HCT116 (cell line): ENCODE measurements at regions not wholly inside any gene's neighbourhood (a gene's known extent, or its start where the extent isn't known, plus 50 kb on each side); places are given as distances from the start of the nearest gene placed in this dataset.

Experiments used
- ATAC-seq: fragments of 200-7000 bp; cut with Tn5 transposase; 2 replicates; pipeline ENCODE4 v1.9.1; 2020; ENCODE audit warnings: mild to moderate bottlenecking, moderate library complexity
- BruUV-seq: library from RNA; stranded (reverse); fragments of 400-500 nt; replicated peaks from 2 replicates; lab custom pipeline; 2021; lab: Mats Ljungman, UMichigan
- CTCF ChIA-PET: fragments of 300-600 bp; sonication (Branson Sonifier 250); formaldehyde crosslinking; loops from one replicate; lab custom pipeline; 2021; ENCODE audit warnings: antibody characterized with exemption; lab: Charles Lee
- POLR2A ChIA-PET: fragments of 300-600, 350-600 bp; sonication (Branson Sonifier 250); formaldehyde crosslinking; loops from one replicate; lab custom pipeline; 2021; ENCODE audit warnings: antibody characterized with exemption; lab: Charles Lee
- RAD21 ChIA-PET, 2 experiments: fragments of 300-600 bp; sonication (Branson Sonifier 250); formaldehyde crosslinking; loops; one replicate each; lab custom pipeline; 2023; ENCODE audit warnings: low total read pairs in 2 of 2; ENCODE audit not compliant: uncharacterized antibody in 2 of 2, unreplicated experiment in 2 of 2, low non-redundant PET in 1 of 2; lab: Charles Lee
- DNase-seq: peaks from one replicate; pipeline ENCODE4 v3.0.0-alpha.2; 2010; ENCODE audit warnings: low read depth, low spot score
- H2AFZ ChIP-seq: fragments of 200-600 bp; shearing (Covaris generic), sonication (generic); 2 replicates; pipeline ENCODE4 v1.6.1; 2017; ENCODE audit warnings: low read depth, mixed run types, mixed read lengths, antibody characterized with exemption, low read length; ENCODE audit not compliant: poor library complexity, severe bottlenecking
- H3K27ac ChIP-seq: 2 replicates; pipeline ENCODE4 v1.5.1; 2012; ENCODE audit warnings: low read depth, low read length
- H3K27me3 ChIP-seq: fragments of 200-600 bp; sonication (generic); 2 replicates; pipeline ENCODE4 v1.6.1; 2016; ENCODE audit warnings: mixed run types, low read length, mixed read lengths; ENCODE audit not compliant: insufficient read depth
- H3K36me3 ChIP-seq, 2 experiments: fragments of 200-500 bp in 1 of 2; fragments of 200-600 bp in 1 of 2; sonication (Bioruptor generic) in 1 of 2; sonication (generic) in 1 of 2; 2 replicates each; pipeline versions ENCODE4 v1.5.1 to v1.6.1; 2014 to 2016; ENCODE audit warnings: low read length in 2 of 2, inconsistent platforms in 1 of 2, mixed read lengths in 1 of 2, mixed run types in 1 of 2; ENCODE audit not compliant: insufficient read depth in 2 of 2, control insufficient read depth in 1 of 2
- H3K4me1 ChIP-seq, 2 experiments: fragments of 200-600 bp in 1 of 2; sonication (generic) in 1 of 2; 2 replicates each; pipeline versions ENCODE4 v1.5.1 to v1.6.1; 2012 to 2017; ENCODE audit warnings: low read length in 2 of 2, inconsistent platforms in 1 of 2, mild to moderate bottlenecking in 1 of 2, mixed read lengths in 1 of 2, mixed run types in 1 of 2, moderate library complexity in 1 of 2; ENCODE audit not compliant: insufficient read depth in 2 of 2, control insufficient read depth in 1 of 2
- H3K4me2 ChIP-seq: fragments of 200-600 bp; sonication (generic); 2 replicates; pipeline ENCODE4 v1.6.1; 2017; ENCODE audit warnings: mixed run types, low read length, mixed read lengths
- H3K4me3 ChIP-seq, 2 experiments: fragments of 200-600 bp in 1 of 2; sonication (generic) in 1 of 2; replicated peaks in 1 of 2; 2 replicates each; pipeline ENCODE4 v1.5.1; 2011 to 2016; ENCODE audit warnings: low read length in 2 of 2, control low read depth in 1 of 2, low read depth in 1 of 2, mild to moderate bottlenecking in 1 of 2, mixed read lengths in 1 of 2, mixed run types in 1 of 2
- H3K79me2 ChIP-seq: fragments of 200-600 bp; sonication (generic); 2 replicates; pipeline ENCODE4 v1.6.1; 2017; ENCODE audit warnings: mild to moderate bottlenecking, mixed run types, low read length, moderate library complexity, mixed read lengths; ENCODE audit not compliant: insufficient read depth
- H3K9ac ChIP-seq: fragments of 200-600 bp; sonication (generic); 2 replicates; pipeline ENCODE4 v1.6.1; 2016; ENCODE audit warnings: low read length, mixed read lengths
- H3K9me2 ChIP-seq: fragments of 200-600 bp; sonication (generic), shearing (Covaris generic); 2 replicates; pipeline ENCODE4 v1.6.1; 2017; ENCODE audit warnings: mixed run types, mild to moderate bottlenecking, moderate library complexity; ENCODE audit not compliant: insufficient read depth
- H3K9me3 ChIP-seq, 2 experiments: fragments of 200-500 bp in 1 of 2; fragments of 200-600 bp in 1 of 2; sonication (Bioruptor generic) in 1 of 2; sonication (generic) in 1 of 2; 2 replicates each; pipeline ENCODE4 v1.6.1; 2014 to 2017; ENCODE audit warnings: low read length in 2 of 2, mixed read lengths in 2 of 2, inconsistent platforms in 1 of 2, low read depth in 1 of 2, mild to moderate bottlenecking in 1 of 2, mixed run types in 1 of 2, moderate library complexity in 1 of 2; ENCODE audit not compliant: control insufficient read depth in 1 of 2, insufficient read depth in 1 of 2
- H4K20me1 ChIP-seq: fragments of 200-600 bp; sonication (generic), shearing (Covaris generic); 2 replicates; pipeline ENCODE4 v1.6.1; 2017; ENCODE audit warnings: mixed run types, mild to moderate bottlenecking, moderate library complexity; ENCODE audit not compliant: insufficient read depth
- CBX3 ChIP-seq: IDR thresholded peaks from 2 replicates; pipeline ENCODE4 v1.6.1; 2012; ENCODE audit warnings: low read depth
- EGR1 ChIP-seq: IDR thresholded peaks from 2 replicates; pipeline ENCODE4 v1.6.1; 2012; ENCODE audit warnings: low read depth
- ELF1 ChIP-seq: IDR thresholded peaks from 2 replicates; pipeline ENCODE4 v1.6.1; 2012; ENCODE audit warnings: low read depth, borderline replicate concordance
- EZH2 ChIP-seq: fragments of 200-600 bp; sonication (generic); IDR thresholded peaks from 2 replicates; pipeline ENCODE4 v1.6.1; 2017; ENCODE audit warnings: antibody characterized with exemption, mixed run types
- EZH2phosphoT487 ChIP-seq: fragments of 200-600 bp; IDR thresholded peaks from 2 replicates; pipeline ENCODE4 v1.6.1; 2018; ENCODE audit warnings: antibody characterized with exemption, borderline replicate concordance
- FOSL1 ChIP-seq: IDR thresholded peaks from 2 replicates; pipeline ENCODE4 v1.6.1; 2012; ENCODE audit warnings: low read depth
- JUND ChIP-seq: IDR thresholded peaks from 2 replicates; pipeline ENCODE4 v1.6.1; 2012
- POLR2A ChIP-seq: IDR thresholded peaks from 2 replicates; pipeline ENCODE4 v1.7.0; 2011; ENCODE audit warnings: borderline replicate concordance; ENCODE audit not compliant: insufficient read depth, insufficient read length; ENCODE audit errors: extremely low read depth
- POLR2AphosphoS5 ChIP-seq: IDR thresholded peaks from 2 replicates; pipeline ENCODE4 v1.6.1; 2011; ENCODE audit warnings: mild to moderate bottlenecking, low read depth, low read length, moderate library complexity
- RAD21 ChIP-seq: IDR thresholded peaks from 2 replicates; pipeline ENCODE4 v1.6.1; 2012; ENCODE audit warnings: low read depth, mild to moderate bottlenecking
- SIN3A ChIP-seq: IDR thresholded peaks from 2 replicates; pipeline ENCODE4 v1.6.1; 2012; ENCODE audit warnings: low read depth
- SP1 ChIP-seq: IDR thresholded peaks from 2 replicates; pipeline ENCODE4 v1.6.1; 2012; ENCODE audit warnings: low read depth
- SRF ChIP-seq: IDR thresholded peaks from 2 replicates; pipeline ENCODE4 v1.6.1; 2012; ENCODE audit warnings: low read depth
- TCF7L2 ChIP-seq: IDR thresholded peaks from 2 replicates; pipeline ENCODE4 v1.7.0; 2011; ENCODE audit warnings: borderline replicate concordance, inconsistent platforms; ENCODE audit not compliant: insufficient read depth, insufficient read length; ENCODE audit errors: extremely low read depth
- YY1 ChIP-seq: IDR thresholded peaks from 2 replicates; pipeline ENCODE4 v1.6.1; 2011; ENCODE audit warnings: low read length, low read depth, moderate library complexity, mild to moderate bottlenecking; ENCODE audit not compliant: insufficient replicate concordance; ENCODE audit errors: extremely low read depth
- ZFX ChIP-seq: fragments of 450-650 bp; IDR thresholded peaks from 2 replicates; pipeline ENCODE4 v1.6.1; 2017
- intact Hi-C: fragments of 100-400 bp; cut with micrococcal nuclease; formaldehyde crosslinking; loops from 2 replicates; pipeline ENCODE4 v1.10.0; 2022
- TF ChIP-seq, protein P1 (sequence below), 3 experiments: fragments of 200-600 bp in 1 of 3; sonication (generic) in 1 of 3; IDR thresholded peaks in 2 of 3; conservative IDR thresholded peaks in 1 of 3; 2 replicates each; pipeline ENCODE4 v1.5.1; 2012 to 2017; ENCODE audit warnings: low read depth in 2 of 3, low read length in 2 of 3, antibody characterized with exemption in 1 of 3, borderline replicate concordance in 1 of 3, control low read depth in 1 of 3, mild to moderate bottlenecking in 1 of 3, mixed read lengths in 1 of 3, mixed run types in 1 of 3, moderate library complexity in 1 of 3; ENCODE audit not compliant: insufficient read depth in 1 of 3
- TF ChIP-seq, protein P2 (sequence below): IDR thresholded peaks from 2 replicates; pipeline ENCODE4 v1.6.1; 2012
- TF ChIP-seq, protein P3 (sequence below): IDR thresholded peaks from 2 replicates; pipeline ENCODE4 v1.6.1; 2012; ENCODE audit warnings: low read depth
- TF ChIP-seq, protein P4 (sequence below): IDR thresholded peaks from 2 replicates; pipeline ENCODE4 v1.6.1; 2012

DNA sequence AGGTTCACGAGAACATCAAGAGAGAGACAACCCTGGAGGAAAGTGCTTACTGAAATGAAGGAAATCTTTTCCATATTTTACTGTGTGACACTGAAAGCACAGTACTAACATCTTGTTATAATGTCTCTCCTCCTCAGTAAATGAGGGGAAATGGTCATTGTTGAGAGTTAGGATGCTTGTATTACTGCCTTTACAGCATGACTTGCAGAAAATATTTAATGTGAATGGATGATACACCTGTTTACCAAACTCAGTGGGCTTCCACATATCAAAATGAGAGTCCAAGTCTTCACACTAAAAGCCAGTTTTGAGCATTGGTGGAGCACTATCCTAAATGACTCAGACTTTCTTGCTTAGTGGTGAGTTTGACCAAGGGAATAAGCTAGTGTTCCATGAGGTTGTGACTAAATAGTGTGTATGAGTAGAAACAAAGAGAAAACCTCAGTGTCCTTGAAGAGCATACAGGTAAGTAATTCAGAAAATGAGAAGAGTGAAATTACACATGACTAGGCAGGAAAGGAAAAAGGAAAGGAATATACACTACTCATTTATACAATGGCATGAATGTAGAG is 930.7 kb upstream of the CELF4 start (continued):
- TF ChIP-seq ELF1 (no peak), JUND (no peak), SRF (no peak), POLR2A (no peak), POLR2AphosphoS5 (no peak)
- TF ChIP-seq, protein P1, sequence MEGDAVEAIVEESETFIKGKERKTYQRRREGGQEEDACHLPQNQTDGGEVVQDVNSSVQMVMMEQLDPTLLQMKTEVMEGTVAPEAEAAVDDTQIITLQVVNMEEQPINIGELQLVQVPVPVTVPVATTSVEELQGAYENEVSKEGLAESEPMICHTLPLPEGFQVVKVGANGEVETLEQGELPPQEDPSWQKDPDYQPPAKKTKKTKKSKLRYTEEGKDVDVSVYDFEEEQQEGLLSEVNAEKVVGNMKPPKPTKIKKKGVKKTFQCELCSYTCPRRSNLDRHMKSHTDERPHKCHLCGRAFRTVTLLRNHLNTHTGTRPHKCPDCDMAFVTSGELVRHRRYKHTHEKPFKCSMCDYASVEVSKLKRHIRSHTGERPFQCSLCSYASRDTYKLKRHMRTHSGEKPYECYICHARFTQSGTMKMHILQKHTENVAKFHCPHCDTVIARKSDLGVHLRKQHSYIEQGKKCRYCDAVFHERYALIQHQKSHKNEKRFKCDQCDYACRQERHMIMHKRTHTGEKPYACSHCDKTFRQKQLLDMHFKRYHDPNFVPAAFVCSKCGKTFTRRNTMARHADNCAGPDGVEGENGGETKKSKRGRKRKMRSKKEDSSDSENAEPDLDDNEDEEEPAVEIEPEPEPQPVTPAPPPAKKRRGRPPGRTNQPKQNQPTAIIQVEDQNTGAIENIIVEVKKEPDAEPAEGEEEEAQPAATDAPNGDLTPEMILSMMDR (IDR thresholded peaks at IDR 0.05 in 2 of 3, conservative IDR thresholded peaks at IDR 0.05 in 1 of 3; ENCODE audit: borderline replicate concordance in 1 of 3, insufficient read depth in 1 of 3, low read depth in 2 of 3, low read length in 2 of 3): no peak
- TF ChIP-seq, protein P2, sequence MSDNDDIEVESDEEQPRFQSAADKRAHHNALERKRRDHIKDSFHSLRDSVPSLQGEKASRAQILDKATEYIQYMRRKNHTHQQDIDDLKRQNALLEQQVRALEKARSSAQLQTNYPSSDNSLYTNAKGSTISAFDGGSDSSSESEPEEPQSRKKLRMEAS: no peak

DNA sequence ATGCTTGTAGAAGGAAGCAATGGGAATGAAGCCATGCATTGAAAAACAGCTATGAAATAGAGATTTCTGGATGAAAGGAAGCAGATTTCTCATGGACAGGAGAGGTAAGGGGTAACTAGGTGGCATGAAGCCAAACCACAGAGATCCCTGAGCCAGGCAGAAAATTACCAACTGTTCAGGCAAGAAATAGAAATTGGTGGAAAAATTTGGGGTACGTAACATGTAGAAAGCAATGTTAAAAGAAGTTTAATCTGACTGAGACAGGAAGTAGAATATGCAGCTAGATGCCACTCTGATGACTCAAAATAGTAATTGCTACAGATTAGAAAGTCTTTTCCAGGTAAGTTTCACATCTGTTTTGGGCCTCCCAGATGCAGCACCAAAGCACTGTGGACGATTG is 928.5 kb upstream of the CELF4 start:
- RAD21 ChIA-PET: no interaction called here
- H3K9me3 ChIP-seq: peaks cover 0 to 7% of the 10 kb centered on the region in 2 experiments; a peak in 2 of 4 replicates
- CTCF ChIA-PET: no interaction called here
- H3K27me3 ChIP-seq: no peaks in the 10 kb centered on the region
- no peak for TF ChIP-seq CBX3
- TF ChIP-seq SIN3A: no peak
- TF ChIP-seq EZH2: no peak
- TF ChIP-seq, protein P3, sequence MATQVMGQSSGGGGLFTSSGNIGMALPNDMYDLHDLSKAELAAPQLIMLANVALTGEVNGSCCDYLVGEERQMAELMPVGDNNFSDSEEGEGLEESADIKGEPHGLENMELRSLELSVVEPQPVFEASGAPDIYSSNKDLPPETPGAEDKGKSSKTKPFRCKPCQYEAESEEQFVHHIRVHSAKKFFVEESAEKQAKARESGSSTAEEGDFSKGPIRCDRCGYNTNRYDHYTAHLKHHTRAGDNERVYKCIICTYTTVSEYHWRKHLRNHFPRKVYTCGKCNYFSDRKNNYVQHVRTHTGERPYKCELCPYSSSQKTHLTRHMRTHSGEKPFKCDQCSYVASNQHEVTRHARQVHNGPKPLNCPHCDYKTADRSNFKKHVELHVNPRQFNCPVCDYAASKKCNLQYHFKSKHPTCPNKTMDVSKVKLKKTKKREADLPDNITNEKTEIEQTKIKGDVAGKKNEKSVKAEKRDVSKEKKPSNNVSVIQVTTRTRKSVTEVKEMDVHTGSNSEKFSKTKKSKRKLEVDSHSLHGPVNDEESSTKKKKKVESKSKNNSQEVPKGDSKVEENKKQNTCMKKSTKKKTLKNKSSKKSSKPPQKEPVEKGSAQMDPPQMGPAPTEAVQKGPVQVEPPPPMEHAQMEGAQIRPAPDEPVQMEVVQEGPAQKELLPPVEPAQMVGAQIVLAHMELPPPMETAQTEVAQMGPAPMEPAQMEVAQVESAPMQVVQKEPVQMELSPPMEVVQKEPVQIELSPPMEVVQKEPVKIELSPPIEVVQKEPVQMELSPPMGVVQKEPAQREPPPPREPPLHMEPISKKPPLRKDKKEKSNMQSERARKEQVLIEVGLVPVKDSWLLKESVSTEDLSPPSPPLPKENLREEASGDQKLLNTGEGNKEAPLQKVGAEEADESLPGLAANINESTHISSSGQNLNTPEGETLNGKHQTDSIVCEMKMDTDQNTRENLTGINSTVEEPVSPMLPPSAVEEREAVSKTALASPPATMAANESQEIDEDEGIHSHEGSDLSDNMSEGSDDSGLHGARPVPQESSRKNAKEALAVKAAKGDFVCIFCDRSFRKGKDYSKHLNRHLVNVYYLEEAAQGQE: no peak
- no peak for TF ChIP-seq SP1
- TF ChIP-seq SRF: no peak
- TF ChIP-seq TCF7L2: no peak
- no peak for TF ChIP-seq EGR1
- TF ChIP-seq, protein P4, sequence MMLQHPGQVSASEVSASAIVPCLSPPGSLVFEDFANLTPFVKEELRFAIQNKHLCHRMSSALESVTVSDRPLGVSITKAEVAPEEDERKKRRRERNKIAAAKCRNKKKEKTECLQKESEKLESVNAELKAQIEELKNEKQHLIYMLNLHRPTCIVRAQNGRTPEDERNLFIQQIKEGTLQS: no peak
- no peak for TF ChIP-seq EZH2phosphoT487
- no peak for TF ChIP-seq YY1
- TF ChIP-seq, protein P2: no peak
- TF ChIP-seq POLR2AphosphoS5: no peak
- no peak for TF ChIP-seq RAD21
- TF ChIP-seq FOSL1: no peak
- TF ChIP-seq ZFX: no peak
- H3K79me2 ChIP-seq: no peaks in the 10 kb centered on the region
- H3K9ac ChIP-seq: no peak overlapping the region
- H3K4me3 ChIP-seq: no peak overlapping the region
- H3K4me2 ChIP-seq: no peak overlapping the region
- no peak for ATAC-seq
- no peaks in the 10 kb centered on the region for H3K4me1 ChIP-seq
- no peak overlapping the region for H3K27ac ChIP-seq
- no peaks in the 10 kb centered on the region for H4K20me1 ChIP-seq
- H2AFZ ChIP-seq: no peak overlapping the region
- H3K36me3 ChIP-seq: no peaks in the 10 kb centered on the region
- POLR2A ChIA-PET: no interaction called here
- no peaks in the 10 kb centered on the region for H3K9me2 ChIP-seq
- no peak for DNase-seq
- BruUV-seq: no TSS peak
- intact Hi-C loops: no loop called here
